CD4-positive, alpha-beta T cell treated with Interferon alpha-2 for 1 hour (primary cell): ENCODE measurements at regions not wholly inside any gene's neighbourhood (a gene's known extent, or its start where the extent isn't known, plus 50 kb on each side); places are given as distances from the start of the nearest gene placed in this dataset.
"Not testable (repeated sequence)": the region's sequence is repeated elsewhere in the genome, so short reads cannot be mapped to it uniquely, and the experiment has no call there.

Experiments
- DNase-seq, 2 donors: peaks; one replicate each; pipeline ENCODE4 v3.0.0-alpha.2; 2020 to 2022

DNA sequence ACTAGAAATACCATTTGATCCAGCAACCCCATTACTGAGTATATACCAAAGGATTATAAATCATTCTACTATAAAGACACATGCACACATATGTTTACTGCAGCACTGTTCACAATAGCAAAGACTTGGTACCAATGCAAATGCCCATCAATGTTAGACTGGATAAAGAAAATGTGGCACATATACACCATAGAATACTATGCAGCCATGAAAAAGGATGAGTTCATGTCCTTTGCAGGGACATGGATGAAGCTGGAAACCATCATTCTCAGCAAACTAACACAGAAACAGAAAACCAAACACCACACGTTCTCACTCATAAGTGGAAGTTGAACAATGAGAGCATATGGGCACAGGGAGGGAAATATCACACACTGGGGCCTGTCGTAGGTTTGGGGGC is 106.0 kb downstream of the SPATA18 start:
- not testable (repeated sequence) for DNase-seq

DNA sequence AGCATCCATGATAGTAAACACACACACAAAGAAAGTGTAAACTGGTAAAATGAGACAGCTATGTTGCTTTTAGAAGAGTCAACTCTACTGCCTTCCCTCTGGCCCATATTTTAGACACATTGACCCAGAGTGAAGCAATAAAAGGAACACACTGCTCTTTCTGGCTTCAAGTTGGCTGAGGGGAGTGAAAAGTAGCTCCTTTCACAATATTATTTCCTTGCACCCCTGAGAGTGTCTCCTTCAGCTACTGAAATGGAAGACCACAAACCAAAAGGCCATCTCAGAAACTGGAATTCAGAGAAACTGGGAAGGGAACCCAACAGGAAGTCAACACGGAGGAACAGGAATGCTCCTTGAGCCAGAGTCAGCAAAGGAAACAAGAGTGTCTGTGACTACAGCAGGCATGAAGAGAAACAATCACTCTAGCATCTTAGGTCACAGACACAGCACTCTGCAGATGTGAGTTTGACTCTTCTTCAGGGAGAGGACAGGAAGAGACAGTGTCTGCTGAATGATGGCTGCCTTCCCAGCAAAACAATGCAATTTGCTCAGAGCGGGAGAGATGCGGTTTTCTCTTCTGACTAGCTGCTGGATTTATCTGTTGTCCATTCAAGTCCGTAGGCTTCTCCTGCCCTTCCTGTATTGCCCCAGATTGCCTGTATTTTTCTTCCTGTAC is 106.7 kb downstream of the SPATA18 start:
- DNase-seq: no peak

DNA sequence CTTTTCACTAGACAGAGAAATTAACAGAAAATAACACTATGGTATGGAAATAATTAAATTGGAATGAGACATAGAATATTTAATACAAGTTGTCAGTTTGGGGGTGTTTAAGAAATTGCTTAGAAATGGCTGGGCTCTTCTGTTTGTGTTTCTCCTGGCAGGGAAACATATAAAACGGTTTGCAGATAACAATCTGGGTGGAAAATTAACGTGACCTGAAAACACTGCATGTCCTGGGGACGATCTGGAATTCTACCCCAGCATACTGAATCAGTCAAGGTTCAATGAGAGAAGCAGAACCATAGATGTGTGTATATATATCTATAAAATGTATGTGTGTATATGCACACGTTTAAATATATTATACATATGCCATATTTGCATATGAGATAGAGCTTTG is 109.8 kb downstream of the SPATA18 start:
- no peak for DNase-seq

DNA sequence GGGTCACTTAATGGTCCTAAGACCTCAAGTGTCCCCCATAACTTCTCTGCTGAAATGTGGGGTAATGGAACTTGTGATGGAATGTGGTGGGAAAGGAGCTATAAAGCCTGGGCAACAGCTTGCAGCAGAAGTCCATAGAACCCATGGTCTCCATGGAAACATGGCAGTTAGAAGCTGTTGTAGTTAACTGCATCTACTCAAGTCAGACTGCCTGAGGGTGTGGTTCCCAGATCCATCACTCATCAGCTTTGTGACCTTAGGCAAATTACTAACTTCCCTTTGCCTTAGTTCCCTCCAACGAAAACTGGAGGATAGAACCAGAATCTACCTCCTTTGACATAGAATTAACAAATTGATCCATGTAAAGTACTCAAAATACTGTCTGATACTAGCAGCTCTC is 113.0 kb downstream of the SPATA18 start:
- DNase-seq: no peak

DNA sequence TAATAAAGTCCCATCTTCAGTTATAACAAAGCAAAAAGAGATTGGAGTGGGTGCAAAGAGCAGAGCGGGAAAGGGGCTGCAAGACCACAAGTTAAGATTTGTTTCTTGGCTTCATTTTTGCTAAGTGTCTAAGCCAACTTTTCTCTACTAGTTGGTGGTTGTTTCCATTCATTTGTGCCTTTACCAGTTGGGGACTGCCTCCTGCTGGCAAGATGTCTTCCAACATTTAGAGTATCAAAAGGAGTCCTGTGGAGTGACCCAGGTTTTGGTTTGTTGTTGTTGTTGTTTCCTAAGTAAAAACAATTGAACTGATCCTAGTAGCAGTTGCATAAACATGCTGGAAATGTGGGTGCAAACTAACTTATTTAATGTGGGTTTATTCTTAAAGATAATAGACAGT is 121.1 kb downstream of the SPATA18 start:
- no peak for DNase-seq

DNA sequence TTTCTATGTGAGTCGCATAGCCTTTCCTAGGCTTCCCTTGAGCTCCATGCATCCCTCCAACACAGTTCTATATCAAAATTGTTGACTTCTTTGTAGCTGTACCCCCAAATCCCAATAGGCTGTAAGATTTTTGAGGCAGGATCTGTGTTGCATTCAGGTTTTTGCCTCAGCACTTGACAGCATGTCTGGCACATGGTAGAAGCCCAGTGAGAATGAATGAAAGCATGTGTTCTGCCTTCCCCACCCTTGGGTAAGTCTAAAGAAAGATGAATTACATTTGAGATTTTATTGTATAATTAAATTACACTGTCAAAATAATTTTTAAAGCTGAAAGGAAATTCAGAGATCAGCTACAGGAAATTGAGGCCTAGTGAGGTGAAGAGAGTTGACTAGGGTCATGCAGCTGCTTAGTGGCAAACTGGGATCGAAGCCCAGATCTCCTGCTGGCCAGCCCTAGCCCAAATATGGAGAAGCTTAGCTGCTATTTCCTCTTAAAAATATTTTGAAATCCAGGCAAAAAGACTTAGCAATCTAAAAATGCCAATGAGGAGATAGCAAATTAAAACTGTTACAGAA is 122.5 kb downstream of the SPATA18 start:
- no peak for DNase-seq

DNA sequence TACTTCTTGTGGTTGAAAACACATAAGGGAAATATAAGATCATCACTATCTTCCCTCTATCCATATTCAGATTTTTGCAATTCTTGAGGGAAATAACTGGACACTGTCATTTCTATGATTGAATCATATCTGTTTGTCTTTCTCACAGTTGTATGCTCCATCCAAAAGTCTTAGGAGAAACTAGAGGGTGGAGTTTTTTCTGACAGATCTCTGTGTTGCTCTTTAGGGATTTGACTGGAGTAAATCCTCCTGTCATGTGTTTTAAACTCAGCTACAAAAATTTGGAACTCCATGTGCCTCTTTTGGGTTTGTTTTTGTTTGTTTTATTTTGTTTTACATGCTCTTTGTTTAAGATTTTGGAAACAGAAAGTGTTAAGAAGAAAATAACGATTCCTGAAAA is 136.5 kb downstream of the SPATA18 start:
- no peak for DNase-seq

DNA sequence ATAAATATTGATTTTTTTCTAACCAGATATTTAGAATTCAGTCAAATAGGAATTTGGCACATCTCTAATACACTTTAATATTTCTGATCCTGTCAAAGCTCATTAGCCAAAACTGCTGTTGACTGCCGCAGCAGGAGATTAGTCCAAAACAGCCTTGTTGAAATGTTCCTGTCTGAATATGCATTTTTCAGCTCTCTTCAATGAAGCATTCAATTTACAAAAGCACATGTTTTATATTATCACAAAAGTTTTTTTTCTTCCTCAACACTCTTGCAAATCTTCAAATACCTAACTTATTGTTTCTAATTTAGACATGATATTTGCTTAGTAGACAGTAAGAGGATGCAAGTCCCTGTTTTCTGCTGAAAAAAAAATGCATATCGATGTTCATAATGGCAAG is 140.9 kb downstream of the SPATA18 start:
- no peak for DNase-seq

DNA sequence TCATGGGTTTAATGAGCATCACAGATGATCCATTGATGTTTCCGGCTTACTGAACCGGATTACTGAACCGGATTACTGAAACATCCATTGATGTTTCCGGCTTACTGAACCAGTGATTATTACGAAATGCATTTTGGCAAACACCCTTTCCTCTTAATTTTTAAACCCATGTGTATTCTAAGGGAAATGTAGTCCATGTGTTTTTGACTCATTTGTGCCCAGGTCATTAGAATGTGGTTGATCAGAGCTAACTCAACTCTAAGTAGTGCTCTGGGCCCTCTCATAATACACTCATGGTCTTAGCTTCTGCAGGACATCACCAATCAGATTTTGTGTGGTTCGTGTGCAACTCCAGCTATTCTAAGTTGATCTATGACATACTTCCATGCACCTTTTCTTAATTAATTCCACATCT is 141.6 kb downstream of the SPATA18 start:
- no peak for DNase-seq

DNA sequence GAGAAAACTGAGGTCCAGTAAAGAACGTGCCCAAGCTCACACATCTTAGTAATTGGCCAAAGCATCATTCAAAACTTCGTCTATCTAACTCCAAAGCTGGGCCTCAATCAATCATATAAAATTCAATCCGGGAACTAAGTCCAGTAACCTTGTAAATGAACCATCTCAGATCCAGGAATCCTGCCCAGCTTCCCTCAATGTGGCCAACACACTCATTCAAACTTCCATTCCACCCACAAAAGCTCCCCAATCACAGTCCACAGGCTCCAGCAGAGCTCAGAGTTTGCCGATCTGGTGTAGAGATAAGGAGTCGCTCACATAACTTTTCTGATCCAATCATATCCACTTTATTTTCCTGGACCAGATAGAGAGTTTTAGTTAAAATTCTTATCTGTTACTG is 144.8 kb downstream of the SPATA18 start:
- no peak for DNase-seq

DNA sequence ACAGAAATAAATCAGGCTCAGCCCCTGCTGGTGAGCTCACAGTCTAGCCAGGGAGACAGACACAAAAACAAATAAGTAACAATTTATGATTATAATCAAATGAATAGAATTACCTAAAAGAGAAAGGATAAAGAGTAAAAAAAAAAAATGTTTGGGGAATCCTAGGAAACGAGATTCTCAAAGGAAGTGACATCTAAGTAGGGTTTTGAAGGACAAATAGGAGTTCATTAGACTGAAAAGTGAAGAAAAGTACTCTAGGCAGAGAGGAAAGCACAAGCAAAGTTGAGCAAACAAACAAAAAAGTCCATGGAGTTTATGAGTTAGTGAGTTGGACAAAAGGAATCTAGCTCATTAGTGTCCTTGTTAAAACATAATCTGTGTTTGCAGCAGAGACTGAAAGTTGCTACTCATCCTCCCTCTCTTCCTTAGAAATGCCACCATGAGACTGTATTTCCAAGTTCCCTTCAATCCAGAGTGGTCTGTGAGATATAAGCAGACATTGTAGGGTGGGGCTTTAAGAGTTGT is 145.6 kb downstream of the SPATA18 start:
- no peak for DNase-seq

DNA sequence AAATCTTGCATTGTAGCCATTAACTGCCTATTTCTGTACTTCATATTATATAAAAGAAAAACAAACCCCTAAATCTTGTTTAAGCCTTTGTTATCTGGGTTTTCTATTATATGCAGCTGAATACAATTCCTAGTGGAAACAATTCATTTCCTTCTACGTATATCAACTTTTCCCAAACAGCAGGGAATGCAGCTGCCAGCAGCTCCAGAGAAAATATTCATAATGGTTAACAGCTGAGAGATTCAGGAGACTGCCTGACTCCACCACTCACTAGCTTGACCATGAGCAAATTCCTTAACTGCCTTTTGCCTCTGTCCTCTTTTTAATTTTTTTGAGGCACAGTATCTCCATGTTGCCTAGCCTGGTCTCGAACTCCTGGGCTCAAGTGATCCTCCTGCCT is 146.2 kb downstream of the SPATA18 start:
- no peak for DNase-seq

DNA sequence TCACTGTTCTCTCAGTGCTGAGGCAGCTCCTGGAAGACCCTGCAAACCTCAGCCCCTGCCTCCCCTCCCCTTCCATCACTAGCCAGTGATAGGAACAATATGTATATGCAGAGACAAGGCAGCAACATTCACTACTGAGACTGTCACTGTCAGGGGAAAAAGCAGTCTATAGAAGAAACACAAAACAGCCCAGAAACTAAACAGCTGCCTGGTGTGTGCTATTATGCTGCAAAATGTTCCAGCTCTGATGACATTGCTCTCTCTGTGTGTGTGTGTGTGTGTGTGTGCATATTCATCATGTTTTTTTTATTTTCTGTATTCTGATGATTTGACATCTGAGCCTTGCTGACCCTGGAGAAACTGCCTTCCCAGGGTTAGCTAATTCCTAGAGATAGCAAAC is 147.2 kb downstream of the SPATA18 start:
- DNase-seq: no peak

DNA sequence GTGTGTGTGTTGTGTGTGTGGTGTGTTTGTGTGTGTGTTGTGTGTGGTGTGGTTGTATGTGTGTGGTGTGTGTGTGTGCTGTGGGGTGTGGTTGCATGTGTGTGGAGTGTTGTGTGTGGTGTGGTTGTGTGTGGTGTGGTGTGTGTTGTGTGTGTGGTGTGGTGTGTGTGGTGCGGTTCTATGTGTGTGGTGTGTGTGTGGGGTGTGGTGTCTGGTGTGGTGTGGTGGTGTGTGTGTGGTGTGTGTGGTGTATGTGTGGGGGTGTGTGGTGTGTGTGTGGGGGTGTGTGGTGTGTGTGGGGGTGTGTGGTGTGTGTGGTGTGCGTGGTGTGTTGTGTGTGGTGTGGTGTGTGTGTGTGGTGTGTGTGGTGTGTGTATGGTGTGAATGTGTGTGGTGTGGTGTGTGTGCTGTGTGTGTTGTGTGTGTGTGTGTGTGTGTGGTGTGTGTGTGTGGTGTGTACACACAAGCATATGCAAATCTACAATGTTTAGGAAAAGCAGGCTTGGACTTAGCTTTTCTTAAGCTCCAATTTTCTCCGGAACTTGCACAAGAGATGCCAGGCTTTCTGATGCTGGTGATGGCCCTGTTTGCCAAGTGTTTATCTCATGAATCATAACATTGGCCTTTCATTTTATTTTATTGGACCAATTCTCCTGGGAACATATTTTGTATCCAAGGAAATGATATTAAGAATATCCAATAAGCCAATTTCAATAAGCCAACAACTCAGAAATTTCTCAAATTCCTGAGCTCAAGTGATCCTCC is 148.7 kb downstream of the SPATA18 start:
- no peak for DNase-seq

DNA sequence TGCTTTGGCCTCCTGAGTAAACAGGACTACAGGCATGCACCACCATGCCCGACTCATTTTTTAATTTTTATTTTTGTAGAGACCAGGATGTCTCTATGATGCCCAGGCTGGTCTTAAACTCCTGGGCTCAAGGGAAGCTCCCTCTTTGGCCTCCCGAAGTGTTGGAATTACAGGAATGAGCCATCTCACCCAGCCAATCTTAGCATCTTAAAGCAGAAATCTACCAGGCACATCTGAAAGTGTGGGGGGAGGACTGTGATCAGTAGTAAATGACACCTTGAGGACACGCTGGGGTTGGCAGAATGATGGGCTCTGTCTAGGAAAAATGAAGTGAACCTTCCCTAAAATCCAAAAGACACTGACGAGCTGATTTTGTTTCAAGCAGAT is 149.2 kb downstream of the SPATA18 start:
- DNase-seq: no peak

DNA sequence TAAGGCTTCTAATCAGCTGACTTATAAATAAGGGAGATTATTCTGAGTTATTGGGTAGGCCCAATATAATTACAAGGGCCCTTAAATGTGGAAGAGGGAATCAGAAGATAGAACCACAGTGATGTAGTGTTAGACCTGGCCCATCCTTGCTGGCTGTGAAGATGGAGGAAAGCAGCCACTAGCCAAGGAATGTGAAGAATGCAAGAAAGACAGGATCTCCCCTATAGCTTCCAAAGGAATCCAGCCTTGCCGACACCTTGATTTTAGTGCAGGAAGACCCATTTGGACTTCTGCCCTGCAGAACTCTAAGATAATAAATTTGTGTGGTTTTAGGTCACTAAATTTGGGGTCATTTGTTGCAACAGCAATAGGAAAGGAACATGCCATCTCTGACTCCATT is 150.6 kb downstream of the SPATA18 start:
- no peak for DNase-seq

DNA sequence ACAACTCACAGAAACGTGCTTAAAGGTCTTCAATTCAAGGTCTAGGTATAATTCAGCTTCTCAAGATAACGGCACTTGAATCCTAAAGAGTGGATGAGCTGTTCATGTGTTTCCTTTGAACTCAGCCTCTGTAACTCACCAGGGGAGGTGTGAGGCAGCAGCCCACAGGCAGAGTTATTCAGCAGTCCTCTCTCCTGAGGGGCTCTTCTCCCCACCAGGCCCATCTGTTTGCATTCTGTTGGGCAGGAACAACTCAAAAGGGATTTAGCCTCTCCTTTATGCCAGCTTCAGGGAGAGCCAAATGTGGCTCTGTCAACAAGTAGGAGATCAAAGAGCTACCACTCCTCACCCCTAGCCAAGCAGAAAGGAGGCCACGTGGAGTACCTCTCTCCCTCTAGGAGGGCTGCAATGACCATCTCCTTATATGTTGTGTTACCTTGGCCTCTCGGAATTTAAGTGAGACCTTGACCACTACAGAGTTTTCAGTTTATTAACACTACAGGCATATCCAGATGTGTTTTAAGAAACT is 151.2 kb downstream of the SPATA18 start:
- no peak for DNase-seq

DNA sequence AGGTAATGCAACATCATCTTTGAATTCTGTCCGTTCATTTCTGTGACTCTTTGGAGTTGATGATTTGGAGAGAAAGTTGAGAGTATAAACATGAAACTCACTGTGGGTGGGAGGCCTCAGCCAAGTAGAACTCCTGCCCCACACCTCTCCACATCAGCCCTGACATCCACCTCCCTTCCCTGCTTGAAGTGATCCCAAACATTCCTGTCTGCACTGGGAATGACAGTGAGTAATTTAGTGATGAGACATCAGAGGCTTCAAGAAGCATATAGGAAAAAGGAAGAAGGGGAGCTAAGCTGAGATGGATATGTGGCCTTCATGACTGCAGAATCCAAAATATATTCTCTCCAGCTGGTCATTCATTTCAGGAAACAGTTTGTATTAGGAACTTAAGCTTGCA is 151.8 kb downstream of the SPATA18 start:
- no peak for DNase-seq

DNA sequence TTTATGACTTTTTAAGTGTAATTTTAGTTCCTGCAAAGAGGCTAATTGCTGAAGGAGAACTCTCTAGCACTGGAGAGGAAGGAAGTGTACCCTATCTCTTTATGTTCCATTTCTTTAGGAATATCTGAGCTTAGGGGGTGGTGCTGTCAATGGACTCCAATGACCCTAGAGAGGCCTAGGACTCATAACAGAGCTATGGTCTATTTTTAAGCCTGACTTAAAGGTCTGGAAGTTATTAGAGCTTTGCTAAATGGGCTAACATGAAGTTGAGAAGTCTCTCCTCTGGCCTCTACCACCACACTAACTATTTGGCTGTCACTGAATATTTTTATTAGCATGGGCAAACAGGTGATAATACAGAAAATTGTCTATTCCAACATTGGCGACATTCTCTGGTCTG is 152.2 kb downstream of the SPATA18 start:
- DNase-seq: no peak

DNA sequence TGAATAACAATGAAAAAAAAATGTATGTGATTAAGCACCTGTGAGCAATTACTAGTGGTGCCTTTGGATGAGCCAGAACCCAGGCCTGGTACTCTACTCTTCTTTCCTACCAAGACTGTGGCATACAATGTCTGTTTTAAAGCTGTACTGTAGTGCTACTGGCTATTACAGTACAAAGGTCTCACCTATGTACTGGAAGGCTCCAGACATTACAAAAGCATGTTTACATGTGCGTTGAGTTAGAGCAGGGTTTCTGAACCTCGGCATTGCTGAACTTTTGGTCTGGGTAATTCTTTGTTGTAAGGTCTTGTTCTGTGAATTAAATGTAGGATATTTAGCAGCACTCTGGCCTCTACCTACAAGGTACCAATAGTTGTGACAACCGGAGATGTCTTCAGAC is 153.8 kb downstream of the SPATA18 start:
- no peak for DNase-seq

DNA sequence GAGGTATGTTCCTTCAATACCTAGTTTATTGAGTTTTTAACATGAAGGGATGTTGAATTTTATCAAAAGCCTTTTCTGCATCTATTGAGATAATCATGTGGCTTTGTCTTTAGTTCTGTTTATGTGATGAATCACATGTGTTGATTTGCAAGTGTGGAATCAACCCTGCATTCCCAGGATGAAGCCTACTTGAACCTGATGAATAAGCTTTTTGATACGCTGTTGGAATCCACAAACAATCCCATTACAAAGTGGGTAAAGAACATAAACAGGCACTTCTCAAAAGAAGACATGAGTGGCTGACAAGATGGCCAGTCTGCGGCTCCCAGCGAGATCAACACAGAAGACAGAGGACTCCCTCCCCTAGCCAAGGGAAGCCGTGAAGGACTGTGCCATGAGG is 156.0 kb downstream of the SPATA18 start:
- DNase-seq: not testable (repeated sequence)

DNA sequence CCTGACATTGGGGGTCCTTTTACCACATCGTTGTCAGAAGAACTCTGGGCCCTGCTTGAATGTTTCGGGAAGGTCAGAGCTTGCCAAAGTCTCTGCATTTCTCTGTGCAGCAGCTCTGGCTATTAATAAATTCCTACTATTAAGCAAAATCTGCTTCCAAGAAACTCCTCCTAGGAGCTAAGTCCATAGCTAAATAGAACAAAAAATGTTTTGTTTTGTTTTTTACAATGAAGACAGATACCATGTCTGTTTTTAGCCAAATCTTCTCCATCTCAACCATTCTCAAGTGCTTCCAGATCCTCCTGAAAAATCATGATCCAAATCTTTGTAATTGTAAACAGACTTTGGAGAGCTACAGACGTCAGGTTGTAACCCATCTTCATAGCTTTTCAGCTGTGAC is 161.6 kb downstream of the SPATA18 start:
- no peak for DNase-seq

DNA sequence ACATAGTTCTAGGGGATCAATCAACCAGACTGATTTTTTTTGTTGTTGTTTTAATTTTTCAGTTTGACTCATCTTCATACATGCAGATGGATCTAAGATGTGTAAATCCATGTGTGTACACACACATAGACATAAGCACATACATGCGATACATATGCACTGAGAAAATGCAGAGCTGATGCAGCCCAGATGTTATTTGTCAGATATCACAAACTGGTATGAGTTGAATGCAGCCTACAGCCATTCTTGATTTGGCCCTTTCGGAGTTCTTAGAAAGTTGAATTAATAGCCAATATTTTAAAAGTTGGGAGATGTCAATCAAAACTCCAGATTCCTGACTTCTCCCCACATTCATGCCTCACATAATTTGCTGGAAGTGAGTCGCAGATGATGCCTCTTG is 180.4 kb downstream of the SPATA18 start:
- no peak for DNase-seq
